K562 (cell line): ENCODE measurements at regions not wholly inside any gene's neighbourhood (a gene's known extent, or its start where the extent isn't known, plus 50 kb on each side); places are given as distances from the start of the nearest gene placed in this dataset.

Experiments
- CHD2 ChIP-seq: IDR thresholded peaks from 2 replicates; pipeline ENCODE4 v1.6.1; 2011; ENCODE audit warnings: low read depth, low read length
- DNMT1 ChIP-seq: fragments of 450-650 bp; IDR thresholded peaks from 2 replicates; pipeline ENCODE4 v1.6.1; 2016; ENCODE audit warnings: antibody characterized with exemption, mild to moderate bottlenecking
- ELF4 ChIP-seq: fragments of 450-650 bp; formaldehyde crosslinking; IDR thresholded peaks from 2 replicates; pipeline ENCODE4 v1.4.0; 2022; ENCODE audit warnings: missing genetic modification characterization
- FOXK1 ChIP-seq: sonication (generic); formaldehyde crosslinking; IDR thresholded peaks from 2 replicates; pipeline ENCODE4 v1.8.0; 2022; ENCODE audit warnings: missing genetic modification reagents, mild to moderate bottlenecking, borderline replicate concordance
- FOXP1 ChIP-seq: sonication (generic); formaldehyde crosslinking; IDR thresholded peaks from 2 replicates; pipeline ENCODE4 v1.8.0; 2022; ENCODE audit warnings: mild to moderate bottlenecking, missing genetic modification reagents
- HEY1 ChIP-seq: fragments of 250-450 bp; sonication (Bioruptor Pico); IDR thresholded peaks from 2 replicates; pipeline ENCODE4 v1.5.0; 2020; ENCODE audit warnings: mild to moderate bottlenecking, moderate library complexity, borderline replicate concordance
- KLF13 ChIP-seq: fragments of 450-650 bp; IDR thresholded peaks from 2 replicates; pipeline ENCODE4 v1.6.1; 2016; ENCODE audit warnings: missing genetic modification characterization, low read depth, mild to moderate bottlenecking, missing compliant biosample characterization, moderate library complexity, borderline replicate concordance
- MAFF ChIP-seq: IDR thresholded peaks from 2 replicates; pipeline ENCODE4 v1.6.1; 2012; ENCODE audit warnings: low read length, improper control_type of control experiment
- NR1H2 ChIP-seq: sonication (generic); formaldehyde crosslinking; IDR thresholded peaks from 2 replicates; pipeline ENCODE4 v1.4.0; 2020; ENCODE audit warnings: mild to moderate bottlenecking, missing genetic modification reagents
- OTX1 ChIP-seq: fragments of 450-650 bp; formaldehyde crosslinking; IDR thresholded peaks from 2 replicates; pipeline ENCODE4 v1.4.0; 2022; ENCODE audit warnings: mild to moderate bottlenecking
- POLR2AphosphoS2 ChIP-seq: IDR thresholded peaks from 2 replicates; pipeline ENCODE4 v1.6.1; 2012; ENCODE audit warnings: low read length, improper control_type of control experiment
- POU5F1 ChIP-seq: fragments of 150-350 bp; IDR thresholded peaks from 2 replicates; pipeline ENCODE4 v1.6.1; 2014; ENCODE audit warnings: borderline replicate concordance, low read length, low read depth, mild to moderate bottlenecking; ENCODE audit not compliant: partially characterized antibody
- TAF15 ChIP-seq: fragments of 200-400 bp; formaldehyde crosslinking; IDR thresholded peaks from 2 replicates; pipeline ENCODE4 v1.6.1; 2017; ENCODE audit warnings: mild to moderate bottlenecking, low read depth, low read length, moderate library complexity
- TBP ChIP-seq: optimal IDR thresholded peaks from 2 replicates; pipeline ENCODE3; 2011; ENCODE audit warnings: low read depth, low read length, improper control_type of control experiment
- TRIM24 ChIP-seq, 2 experiments: fragments of 450-650 bp; IDR thresholded peaks; 2 replicates each; pipeline ENCODE4 v1.6.1; 2016
- ZNF444 ChIP-seq: fragments of 250-450 bp; sonication (Bioruptor Pico); IDR thresholded peaks from 2 replicates; pipeline ENCODE4 v1.4.0; 2020; ENCODE audit warnings: mild to moderate bottlenecking, moderate library complexity
- ZNF707 ChIP-seq: fragments of 250-450 bp; sonication (Bioruptor Pico); conservative IDR thresholded peaks from 2 replicates; pipeline ENCODE4 v1.8.0; 2022; ENCODE audit warnings: inconsistent platforms, mild to moderate bottlenecking, moderate library complexity
- TF ChIP-seq, protein P1 (sequence below): fragments of 250-450 bp; sonication (Bioruptor Pico); IDR thresholded peaks from 2 replicates; pipeline ENCODE4 v1.8.0; 2021; ENCODE audit warnings: borderline replicate concordance, mild to moderate bottlenecking, moderate library complexity; ENCODE audit not compliant: poor library complexity, severe bottlenecking
- TF ChIP-seq, protein P2 (sequence below): sonication (generic); formaldehyde crosslinking; IDR thresholded peaks from 2 replicates; pipeline ENCODE4 v1.8.1; 2023; ENCODE audit warnings: mild to moderate bottlenecking, missing genetic modification reagents
- TF ChIP-seq, protein P3 (sequence below): sonication (generic); formaldehyde crosslinking; IDR thresholded peaks from 2 replicates; pipeline ENCODE4 v1.8.1; 2023; ENCODE audit warnings: mild to moderate bottlenecking, missing genetic modification reagents, moderate library complexity
- TF ChIP-seq, protein P4 (sequence below): sonication (generic); formaldehyde crosslinking; IDR thresholded peaks from 2 replicates; pipeline ENCODE4 v1.8.0; 2022; ENCODE audit warnings: missing genetic modification reagents, mild to moderate bottlenecking, borderline replicate concordance
- TF ChIP-seq, protein P5 (sequence below): fragments of 450-650 bp; IDR thresholded peaks from 2 replicates; pipeline ENCODE4 v1.6.1; 2016; ENCODE audit warnings: low read depth, mild to moderate bottlenecking, moderate library complexity

DNA sequence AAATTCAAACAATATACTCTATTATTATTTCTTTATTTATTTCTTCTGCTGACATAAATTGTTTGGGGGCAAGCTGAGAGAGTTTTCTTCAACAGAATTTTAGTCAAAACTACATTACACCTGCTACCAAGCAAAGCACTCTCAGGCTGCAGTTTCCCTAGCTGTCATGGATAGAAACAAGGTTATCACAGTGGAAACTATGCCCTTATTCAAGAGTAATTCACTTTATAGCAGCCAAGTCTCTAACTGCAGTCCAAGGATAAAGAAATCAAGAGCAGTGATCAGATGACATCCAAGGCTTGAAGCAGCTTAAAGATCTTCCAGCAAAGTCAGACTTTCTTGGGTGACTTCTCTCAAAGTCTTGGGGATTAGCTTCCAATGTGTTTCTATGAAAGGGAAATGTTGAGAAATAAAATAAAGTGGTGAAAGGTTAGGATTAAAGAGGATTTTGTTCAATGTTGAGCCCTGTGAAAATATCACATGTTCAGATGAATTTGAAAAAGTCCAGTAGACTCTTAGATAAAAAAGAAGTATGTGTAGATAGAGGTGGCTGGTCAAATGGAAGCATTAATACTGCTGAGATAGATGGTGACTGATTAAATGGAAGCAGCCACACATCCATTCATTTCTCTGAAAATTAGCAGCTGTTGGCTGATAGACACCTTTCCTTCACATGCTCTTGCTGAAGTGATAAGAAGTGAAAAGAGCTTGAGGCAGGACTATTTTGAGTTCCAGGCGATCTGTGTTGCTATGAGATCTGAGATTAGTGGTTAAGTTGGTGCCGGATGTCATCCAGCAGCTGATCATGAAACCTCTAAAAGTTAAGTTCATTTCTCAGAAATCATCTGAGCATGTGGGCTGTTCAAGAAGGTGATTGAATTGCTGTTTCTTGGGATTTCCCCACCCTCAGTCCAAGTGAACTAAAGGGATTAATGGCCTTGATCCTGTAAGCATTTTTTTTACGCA lies 257.8 kb upstream of the BTG1 start (continued):
- TF ChIP-seq HEY1 (CRISPR knock-in tag) (no peak), NR1H2 (no peak), TAF15 (no peak), DNMT1 (no peak), ZNF444 (peak; percentile 78), POU5F1 (no peak), POLR2AphosphoS2 (no peak), FOXP1 (CRISPR knock-in tag) (no peak), MAFF (peak; percentile 6; the same call in 1 of the 2 replicates), ELF4 (CRISPR knock-in tag) (peak; percentile 89), TBP (no peak), FOXK1 (CRISPR knock-in tag) (no peak), OTX1 (CRISPR knock-in tag) (no peak), CHD2 (no peak), KLF13 (tag) (no peak), ZNF707 (no peak), TRIM24 (IDR thresholded peaks at IDR 0.05) (peak; percentile 99)
- TF ChIP-seq, protein P1, sequence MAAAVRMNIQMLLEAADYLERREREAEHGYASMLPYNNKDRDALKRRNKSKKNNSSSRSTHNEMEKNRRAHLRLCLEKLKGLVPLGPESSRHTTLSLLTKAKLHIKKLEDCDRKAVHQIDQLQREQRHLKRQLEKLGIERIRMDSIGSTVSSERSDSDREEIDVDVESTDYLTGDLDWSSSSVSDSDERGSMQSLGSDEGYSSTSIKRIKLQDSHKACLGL, result no peak
- TF ChIP-seq, protein P2, sequence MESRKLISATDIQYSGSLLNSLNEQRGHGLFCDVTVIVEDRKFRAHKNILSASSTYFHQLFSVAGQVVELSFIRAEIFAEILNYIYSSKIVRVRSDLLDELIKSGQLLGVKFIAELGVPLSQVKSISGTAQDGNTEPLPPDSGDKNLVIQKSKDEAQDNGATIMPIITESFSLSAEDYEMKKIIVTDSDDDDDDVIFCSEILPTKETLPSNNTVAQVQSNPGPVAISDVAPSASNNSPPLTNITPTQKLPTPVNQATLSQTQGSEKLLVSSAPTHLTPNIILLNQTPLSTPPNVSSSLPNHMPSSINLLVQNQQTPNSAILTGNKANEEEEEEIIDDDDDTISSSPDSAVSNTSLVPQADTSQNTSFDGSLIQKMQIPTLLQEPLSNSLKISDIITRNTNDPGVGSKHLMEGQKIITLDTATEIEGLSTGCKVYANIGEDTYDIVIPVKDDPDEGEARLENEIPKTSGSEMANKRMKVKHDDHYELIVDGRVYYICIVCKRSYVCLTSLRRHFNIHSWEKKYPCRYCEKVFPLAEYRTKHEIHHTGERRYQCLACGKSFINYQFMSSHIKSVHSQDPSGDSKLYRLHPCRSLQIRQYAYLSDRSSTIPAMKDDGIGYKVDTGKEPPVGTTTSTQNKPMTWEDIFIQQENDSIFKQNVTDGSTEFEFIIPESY (CRISPR knock-in tag), result peak; percentile 37; the same call in 1 of the 2 replicates
- TF ChIP-seq, protein P3, sequence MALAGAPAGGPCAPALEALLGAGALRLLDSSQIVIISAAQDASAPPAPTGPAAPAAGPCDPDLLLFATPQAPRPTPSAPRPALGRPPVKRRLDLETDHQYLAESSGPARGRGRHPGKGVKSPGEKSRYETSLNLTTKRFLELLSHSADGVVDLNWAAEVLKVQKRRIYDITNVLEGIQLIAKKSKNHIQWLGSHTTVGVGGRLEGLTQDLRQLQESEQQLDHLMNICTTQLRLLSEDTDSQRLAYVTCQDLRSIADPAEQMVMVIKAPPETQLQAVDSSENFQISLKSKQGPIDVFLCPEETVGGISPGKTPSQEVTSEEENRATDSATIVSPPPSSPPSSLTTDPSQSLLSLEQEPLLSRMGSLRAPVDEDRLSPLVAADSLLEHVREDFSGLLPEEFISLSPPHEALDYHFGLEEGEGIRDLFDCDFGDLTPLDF (CRISPR knock-in tag), result no peak
- TF ChIP-seq, protein P4, sequence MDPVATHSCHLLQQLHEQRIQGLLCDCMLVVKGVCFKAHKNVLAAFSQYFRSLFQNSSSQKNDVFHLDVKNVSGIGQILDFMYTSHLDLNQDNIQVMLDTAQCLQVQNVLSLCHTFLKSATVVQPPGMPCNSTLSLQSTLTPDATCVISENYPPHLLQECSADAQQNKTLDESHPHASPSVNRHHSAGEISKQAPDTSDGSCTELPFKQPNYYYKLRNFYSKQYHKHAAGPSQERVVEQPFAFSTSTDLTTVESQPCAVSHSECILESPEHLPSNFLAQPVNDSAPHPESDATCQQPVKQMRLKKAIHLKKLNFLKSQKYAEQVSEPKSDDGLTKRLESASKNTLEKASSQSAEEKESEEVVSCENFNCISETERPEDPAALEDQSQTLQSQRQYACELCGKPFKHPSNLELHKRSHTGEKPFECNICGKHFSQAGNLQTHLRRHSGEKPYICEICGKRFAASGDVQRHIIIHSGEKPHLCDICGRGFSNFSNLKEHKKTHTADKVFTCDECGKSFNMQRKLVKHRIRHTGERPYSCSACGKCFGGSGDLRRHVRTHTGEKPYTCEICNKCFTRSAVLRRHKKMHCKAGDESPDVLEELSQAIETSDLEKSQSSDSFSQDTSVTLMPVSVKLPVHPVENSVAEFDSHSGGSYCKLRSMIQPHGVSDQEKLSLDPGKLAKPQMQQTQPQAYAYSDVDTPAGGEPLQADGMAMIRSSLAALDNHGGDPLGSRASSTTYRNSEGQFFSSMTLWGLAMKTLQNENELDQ, result no peak
- TF ChIP-seq, protein P5, sequence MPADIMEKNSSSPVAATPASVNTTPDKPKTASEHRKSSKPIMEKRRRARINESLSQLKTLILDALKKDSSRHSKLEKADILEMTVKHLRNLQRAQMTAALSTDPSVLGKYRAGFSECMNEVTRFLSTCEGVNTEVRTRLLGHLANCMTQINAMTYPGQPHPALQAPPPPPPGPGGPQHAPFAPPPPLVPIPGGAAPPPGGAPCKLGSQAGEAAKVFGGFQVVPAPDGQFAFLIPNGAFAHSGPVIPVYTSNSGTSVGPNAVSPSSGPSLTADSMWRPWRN, result peak; percentile 97
